ENCODE measurements at regions not wholly inside any gene's neighbourhood (a gene's known extent, or its start where the extent isn't known, plus 50 kb on each side); places are given as distances from the start of the nearest gene placed in this dataset.

- H3K4me1 Mint-ChIP-seq (ENCODE audit: low read depth) = no peaks in the 10 kb centered on the region
- H3K27ac Mint-ChIP-seq = no peak overlapping the region
- intact Hi-C loops (cut with micrococcal nuclease) = no loop called here
- H3K36me3 Mint-ChIP-seq (ENCODE audit: low read depth) = no peaks in the 10 kb centered on the region
- POLR2A ChIA-PET = no interaction called here
- no peak for TF ChIP-seq CTCF (IDR thresholded peaks at IDR 0.05)
- no peaks in the 10 kb centered on the region for H3K9me3 Mint-ChIP-seq
- ATAC-seq = no peak
- peaks cover 10% of the 10 kb centered on the region for H3K27me3 Mint-ChIP-seq
- no peak for DNase-seq
- H3K4me3 Mint-ChIP-seq = no peak overlapping the region
- CTCF ChIA-PET = no interaction called here
Measured at GRCh38 chr20:23199356-23199755, 113.2 kb upstream of the CD93 start.

GRCh38 chr20:23198815-23199214 is 112.7 kb upstream of the CD93 start:
- ChIA-PET POLR2A (no interaction called here), CTCF (no interaction called here)
- Mint-ChIP-seq H3K27me3 (peaks cover 10% of the 10 kb centered on the region), H3K9me3 (no peaks in the 10 kb centered on the region), H3K4me3 (no peak overlapping the region), H3K36me3 (ENCODE audit: low read depth) (no peaks in the 10 kb centered on the region), H3K27ac (no peak overlapping the region), H3K4me1 (ENCODE audit: low read depth) (no peaks in the 10 kb centered on the region)
- DNase-seq = no peak
- intact Hi-C loops (cut with micrococcal nuclease) = no loop called here
- ATAC-seq = no peak
- no peak for TF ChIP-seq CTCF (IDR thresholded peaks at IDR 0.05)

- intact Hi-C loops (cut with micrococcal nuclease) = no loop called here
- CTCF ChIA-PET = no interaction called here
- TF ChIP-seq CTCF (IDR thresholded peaks at IDR 0.05) = no peak
- no peak overlapping the region for H3K4me3 Mint-ChIP-seq
- ATAC-seq (no peak), DNase-seq (no peak)
- no peaks in the 10 kb centered on the region for H3K36me3 Mint-ChIP-seq (ENCODE audit: low read depth)
- POLR2A ChIA-PET = no interaction called here
- peaks cover 10% of the 10 kb centered on the region for H3K27me3 Mint-ChIP-seq
- H3K4me1 Mint-ChIP-seq (ENCODE audit: low read depth) = no peaks in the 10 kb centered on the region
- no peaks in the 10 kb centered on the region for H3K9me3 Mint-ChIP-seq
- no peak overlapping the region for H3K27ac Mint-ChIP-seq
Measured at GRCh38 chr20:23197836-23198235, 111.7 kb upstream of the CD93 start.

- Mint-ChIP-seq H3K27me3 (peaks cover 8% of the 10 kb centered on the region), H3K4me1 (ENCODE audit: low read depth) (no peaks in the 10 kb centered on the region), H3K27ac (no peak overlapping the region), H3K9me3 (no peaks in the 10 kb centered on the region), H3K36me3 (ENCODE audit: low read depth) (no peaks in the 10 kb centered on the region), H3K4me3 (no peak overlapping the region)
- no peak for DNase-seq
- POLR2A ChIA-PET = no interaction called here
- TF ChIP-seq CTCF (IDR thresholded peaks at IDR 0.05) = no peak
- CTCF ChIA-PET = no interaction called here
- intact Hi-C loops (cut with micrococcal nuclease) = no loop called here
- ATAC-seq = no peak
Measured at GRCh38 chr20:23195636-23196035, 109.5 kb upstream of the CD93 start.

- Mint-ChIP-seq H3K27ac (no peak overlapping the region), H3K4me3 (no peak overlapping the region), H3K9me3 (no peaks in the 10 kb centered on the region), H3K4me1 (ENCODE audit: low read depth) (no peaks in the 10 kb centered on the region), H3K27me3 (peaks cover 4% of the 10 kb centered on the region), H3K36me3 (ENCODE audit: low read depth) (no peaks in the 10 kb centered on the region)
- ChIA-PET CTCF (interaction anchor here (0.9 kb wide), 1 partner anchor 29 kb away, joined by 3 read pairs; no protein-coding TSS in a partner anchor), POLR2A (no interaction called here)
- TF ChIP-seq CTCF (IDR thresholded peaks at IDR 0.05) = no peak
- intact Hi-C loops (cut with micrococcal nuclease) = no loop called here
- ATAC-seq (no peak), DNase-seq (no peak)
Measured at GRCh38 chr20:23193801-23194384, 107.8 kb upstream of the CD93 start.

Data from activated CD8-positive, alpha-beta T cell treated with anti-CD3 and anti-CD28 coated beads for 36 hours (primary cell).